ENCODE measurements at regions not wholly inside any gene's neighbourhood (a gene's known extent, or its start where the extent isn't known, plus 50 kb on each side); places are given as distances from the start of the nearest gene placed in this dataset.

GRCh38 chr7:69192134-69192533 lies 406.1 kb upstream of the AUTS2 start:
- TF ChIP-seq EZH2 (IDR thresholded peaks at IDR 0.05): no peak
- no peak for TF ChIP-seq FOXP2 (optimal IDR thresholded peaks at IDR 0.05; ENCODE audit: control extremely low read depth, extremely low read length, insufficient read depth)
- TF ChIP-seq POLR2AphosphoS5 (IDR thresholded peaks at IDR 0.05; ENCODE audit: borderline replicate concordance, low read depth, low read length): no peak
- Histone ChIP-seq H3K9me3 (ENCODE audit: low read depth, low read length) (no peaks in the 10 kb centered on the region), H3K27ac (no peak overlapping the region), H3K4me3 (no peak overlapping the region), H3K36me3 (ENCODE audit: insufficient read depth, low read length) (no peaks in the 10 kb centered on the region), H3K9ac (ENCODE audit: insufficient read length) (no peak overlapping the region)
- DNase-seq (ENCODE audit: low read depth, low spot score): no peak

- no peak for DNase-seq (ENCODE audit: low read depth, low spot score)
- Histone ChIP-seq H3K4me3 (no peak overlapping the region), H3K27ac (no peak overlapping the region), H3K9me3 (ENCODE audit: low read depth, low read length) (no peaks in the 10 kb centered on the region), H3K9ac (ENCODE audit: insufficient read length) (no peak overlapping the region), H3K36me3 (ENCODE audit: insufficient read depth, low read length) (no peaks in the 10 kb centered on the region)
- no peak for TF ChIP-seq EZH2 (IDR thresholded peaks at IDR 0.05)
- TF ChIP-seq FOXP2 (optimal IDR thresholded peaks at IDR 0.05; ENCODE audit: control extremely low read depth, extremely low read length, insufficient read depth): no peak
- no peak for TF ChIP-seq POLR2AphosphoS5 (IDR thresholded peaks at IDR 0.05; ENCODE audit: borderline replicate concordance, low read depth, low read length)
These were observed 405.2 kb upstream of the AUTS2 start for GRCh38 chr7:69193061-69193460.

GRCh38 chr7:69196593-69196992 lies 401.7 kb upstream of the AUTS2 start:
- Histone ChIP-seq H3K9ac (ENCODE audit: insufficient read length) (no peak overlapping the region), H3K9me3 (ENCODE audit: low read depth, low read length) (no peaks in the 10 kb centered on the region; the same call in 1 of the 2 replicates), H3K36me3 (ENCODE audit: insufficient read depth, low read length) (no peaks in the 10 kb centered on the region), H3K4me3 (no peak overlapping the region), H3K27ac (no peak overlapping the region)
- no peak for DNase-seq (ENCODE audit: low read depth, low spot score)
- TF ChIP-seq FOXP2 (optimal IDR thresholded peaks at IDR 0.05; ENCODE audit: control extremely low read depth, extremely low read length, insufficient read depth) (no peak), EZH2 (IDR thresholded peaks at IDR 0.05) (no peak), POLR2AphosphoS5 (IDR thresholded peaks at IDR 0.05; ENCODE audit: borderline replicate concordance, low read depth, low read length) (no peak)

GRCh38 chr7:69198250-69198649 lies 400.0 kb upstream of the AUTS2 start:
- H3K9ac ChIP-seq (ENCODE audit: insufficient read length): no peak overlapping the region
- H3K9me3 ChIP-seq (ENCODE audit: low read depth, low read length): no peaks in the 10 kb centered on the region; the same call in 1 of the 2 replicates
- TF ChIP-seq FOXP2 (optimal IDR thresholded peaks at IDR 0.05; ENCODE audit: control extremely low read depth, extremely low read length, insufficient read depth): no peak
- TF ChIP-seq POLR2AphosphoS5 (IDR thresholded peaks at IDR 0.05; ENCODE audit: borderline replicate concordance, low read depth, low read length): no peak
- TF ChIP-seq EZH2 (IDR thresholded peaks at IDR 0.05): no peak
- no peak for DNase-seq (ENCODE audit: low read depth, low spot score)
- H3K27ac ChIP-seq: peak overlapping the region; percentile 94
- no peak overlapping the region for H3K4me3 ChIP-seq
- no peaks in the 10 kb centered on the region for H3K36me3 ChIP-seq (ENCODE audit: insufficient read depth, low read length)

- no peaks in the 10 kb centered on the region; the same call in 1 of the 2 replicates for H3K9me3 ChIP-seq (ENCODE audit: low read depth, low read length)
- DNase-seq (ENCODE audit: low read depth, low spot score): no peak
- H3K4me3 ChIP-seq: no peak overlapping the region
- H3K36me3 ChIP-seq (ENCODE audit: insufficient read depth, low read length): no peaks in the 10 kb centered on the region
- H3K27ac ChIP-seq: peak overlapping the region; percentile 94
- H3K9ac ChIP-seq (ENCODE audit: insufficient read length): no peak overlapping the region
- TF ChIP-seq POLR2AphosphoS5 (IDR thresholded peaks at IDR 0.05; ENCODE audit: borderline replicate concordance, low read depth, low read length) (no peak), FOXP2 (optimal IDR thresholded peaks at IDR 0.05; ENCODE audit: control extremely low read depth, extremely low read length, insufficient read depth) (no peak), EZH2 (IDR thresholded peaks at IDR 0.05) (no peak)
These were observed 399.2 kb upstream of the AUTS2 start for GRCh38 chr7:69199041-69199440.

- DNase-seq (ENCODE audit: low read depth, low spot score): peak; percentile 82
- Histone ChIP-seq H3K36me3 (ENCODE audit: insufficient read depth, low read length) (no peaks in the 10 kb centered on the region), H3K27ac (peak overlapping the region; percentile 94), H3K4me3 (no peak overlapping the region), H3K9ac (ENCODE audit: insufficient read length) (no peak overlapping the region), H3K9me3 (ENCODE audit: low read depth, low read length) (no peaks in the 10 kb centered on the region; the same call in 1 of the 2 replicates)
- no peak for TF ChIP-seq EZH2 (IDR thresholded peaks at IDR 0.05)
- TF ChIP-seq POLR2AphosphoS5 (IDR thresholded peaks at IDR 0.05; ENCODE audit: borderline replicate concordance, low read depth, low read length): no peak; the same call in 1 of the 2 replicates
These were observed 398.6 kb upstream of the AUTS2 start for GRCh38 chr7:69199661-69200060.

GRCh38 chr7:69203871-69204270 lies 394.4 kb upstream of the AUTS2 start:
- DNase-seq (ENCODE audit: low read depth, low spot score): no peak
- no peak overlapping the region for H3K4me3 ChIP-seq
- no peak overlapping the region for H3K9ac ChIP-seq (ENCODE audit: insufficient read length)
- H3K36me3 ChIP-seq (ENCODE audit: insufficient read depth, low read length): no peaks in the 10 kb centered on the region
- H3K27ac ChIP-seq: no peak overlapping the region
- TF ChIP-seq POLR2AphosphoS5 (IDR thresholded peaks at IDR 0.05; ENCODE audit: borderline replicate concordance, low read depth, low read length) (no peak), FOXP2 (optimal IDR thresholded peaks at IDR 0.05; ENCODE audit: control extremely low read depth, extremely low read length, insufficient read depth) (no peak), EZH2 (IDR thresholded peaks at IDR 0.05) (no peak)
- no peaks in the 10 kb centered on the region for H3K9me3 ChIP-seq (ENCODE audit: low read depth, low read length)

- no peak for DNase-seq (ENCODE audit: low read depth, low spot score)
- Histone ChIP-seq H3K9ac (ENCODE audit: insufficient read length) (no peak overlapping the region), H3K4me3 (no peak overlapping the region), H3K36me3 (ENCODE audit: insufficient read depth, low read length) (no peaks in the 10 kb centered on the region), H3K9me3 (ENCODE audit: low read depth, low read length) (no peaks in the 10 kb centered on the region), H3K27ac (no peak overlapping the region)
- TF ChIP-seq FOXP2 (optimal IDR thresholded peaks at IDR 0.05; ENCODE audit: control extremely low read depth, extremely low read length, insufficient read depth) (no peak), POLR2AphosphoS5 (IDR thresholded peaks at IDR 0.05; ENCODE audit: borderline replicate concordance, low read depth, low read length) (no peak), EZH2 (IDR thresholded peaks at IDR 0.05) (no peak)
These were observed 393.3 kb upstream of the AUTS2 start for GRCh38 chr7:69204943-69205342.

GRCh38 chr7:69205581-69205980 lies 392.7 kb upstream of the AUTS2 start:
- Histone ChIP-seq H3K27ac (no peak overlapping the region), H3K9ac (ENCODE audit: insufficient read length) (no peak overlapping the region), H3K36me3 (ENCODE audit: insufficient read depth, low read length) (no peaks in the 10 kb centered on the region)

More at GRCh38 chr7:69205581-69205980, 392.7 kb upstream of the AUTS2 start:
- DNase-seq (ENCODE audit: low read depth, low spot score): no peak
- Histone ChIP-seq H3K9me3 (ENCODE audit: low read depth, low read length) (no peaks in the 10 kb centered on the region), H3K4me3 (no peak overlapping the region)
- no peak for TF ChIP-seq POLR2AphosphoS5 (IDR thresholded peaks at IDR 0.05; ENCODE audit: borderline replicate concordance, low read depth, low read length)
- no peak for TF ChIP-seq FOXP2 (optimal IDR thresholded peaks at IDR 0.05; ENCODE audit: control extremely low read depth, extremely low read length, insufficient read depth)
- TF ChIP-seq EZH2 (IDR thresholded peaks at IDR 0.05): no peak
